NOMO-1 (cell line): ENCODE measurements at regions not wholly inside any gene's neighbourhood (a gene's known extent, or its start where the extent isn't known, plus 50 kb on each side); places are given as distances from the start of the nearest gene placed in this dataset.
A peak's percentile ranks its signal among the peaks of the same experiment; 100 is the strongest.

ENCODE experiments used
- DNase-seq, 2 experiments: peaks; one replicate each; lab custom pipeline; 2025; ENCODE audit not compliant: unreplicated experiment in 2 of 2; lab: John Stamatoyannopoulos, UW

- no peak for DNase-seq
Measured at GRCh38 chr21:38989379-38989744, 183.6 kb downstream of the ETS2 start.

GRCh38 chr21:38988509-38989378 is 183.0 kb downstream of the ETS2 start:
- no peak for DNase-seq

GRCh38 chr21:38987633-38988508 is 182.1 kb downstream of the ETS2 start:
- DNase-seq: no peak

- no peak for DNase-seq
Measured at GRCh38 chr21:38986806-38987632, 181.3 kb downstream of the ETS2 start.

- DNase-seq: no peak
Measured at GRCh38 chr21:38986406-38986805, 180.7 kb downstream of the ETS2 start.

- DNase-seq: peak; percentile 38 to 55
Measured at GRCh38 chr21:38985568-38986378, 180.0 kb downstream of the ETS2 start.

- DNase-seq: peak; percentile 90 to 96
Measured at GRCh38 chr21:38984982-38985567, 179.3 kb downstream of the ETS2 start.

GRCh38 chr21:38984568-38984967 is 178.8 kb downstream of the ETS2 start:
- DNase-seq: peak; percentile 30 to 66

- no peak for DNase-seq
Measured at GRCh38 chr21:38983560-38983959, 177.8 kb downstream of the ETS2 start.

GRCh38 chr21:38982804-38983203 is 177.1 kb downstream of the ETS2 start:
- DNase-seq: no peak

- no peak for DNase-seq
Measured at GRCh38 chr21:38982096-38982495, 176.4 kb downstream of the ETS2 start.

GRCh38 chr21:38980416-38981313 is 174.9 kb downstream of the ETS2 start:
- DNase-seq: no peak

GRCh38 chr21:38979271-38980121 is 173.8 kb downstream of the ETS2 start:
- DNase-seq: peak; percentile 91 to 97

- DNase-seq: no peak
Measured at GRCh38 chr21:38976900-38977299, 171.2 kb downstream of the ETS2 start.

- no peak for DNase-seq
Measured at GRCh38 chr21:38973552-38973951, 167.8 kb downstream of the ETS2 start.

- no peak for DNase-seq
Measured at GRCh38 chr21:38972078-38972477, 166.3 kb downstream of the ETS2 start.

GRCh38 chr21:38970765-38971164 is 165.0 kb downstream of the ETS2 start:
- no peak for DNase-seq
